Thoracic aorta (tissue), 2 donors: ENCODE measurements at regions not wholly inside any gene's neighbourhood (a gene's known extent, or its start where the extent isn't known, plus 50 kb on each side); places are given as distances from the start of the nearest gene placed in this dataset.

Source experiments
- ATAC-seq: fragments of 150-250 bp; one replicate; pipeline ENCODE4 v1.8.0; 2017; ENCODE audit warnings: low read depth; ENCODE audit not compliant: insufficient number of reproducible peaks, low FRiP score
- DNase-seq: peaks from one replicate; pipeline ENCODE4 v3.0.0-alpha.2; 2020; ENCODE audit warnings: low spot score
- H3K27ac ChIP-seq, 2 donors: fragments of 200-600 bp; sonication (generic); 1 replicate in 1 of 2; 2 replicates in 1 of 2; pipeline ENCODE4 v1.5.1; 2016; ENCODE audit warnings: mild to moderate bottlenecking in 2 of 2, moderate library complexity in 2 of 2
- H3K27me3 ChIP-seq: fragments of 200-600 bp; sonication (generic); replicated peaks from 2 replicates; pipeline ENCODE4 v1.6.0; 2016; ENCODE audit warnings: mild to moderate bottlenecking; ENCODE audit not compliant: insufficient read depth
- H3K36me3 ChIP-seq: fragments of 200-600 bp; sonication (generic); one replicate; pipeline ENCODE4 v1.5.1; 2016
- H3K4me1 ChIP-seq, 2 donors: fragments of 200-600 bp; sonication (generic); 1 replicate in 1 of 2; 2 replicates in 1 of 2; pipeline versions ENCODE4 v1.5.1 to v1.6.0; 2016; ENCODE audit warnings: low read depth in 2 of 2, mild to moderate bottlenecking in 1 of 2; ENCODE audit not compliant: control insufficient read depth in 1 of 2
- H3K4me3 ChIP-seq: fragments of 200-600 bp; sonication (generic); 2 replicates; pipeline ENCODE4 v1.5.1; 2016; ENCODE audit warnings: mild to moderate bottlenecking
- H3K9me3 ChIP-seq: fragments of 200-600 bp; sonication (generic); 2 replicates; pipeline ENCODE4 v1.5.1; 2016
- TF ChIP-seq, protein P1 (sequence below): fragments of 200-600 bp; sonication (generic); IDR thresholded peaks from one replicate; pipeline ENCODE4 v1.5.1; 2019; ENCODE audit warnings: antibody characterized with exemption

DNA sequence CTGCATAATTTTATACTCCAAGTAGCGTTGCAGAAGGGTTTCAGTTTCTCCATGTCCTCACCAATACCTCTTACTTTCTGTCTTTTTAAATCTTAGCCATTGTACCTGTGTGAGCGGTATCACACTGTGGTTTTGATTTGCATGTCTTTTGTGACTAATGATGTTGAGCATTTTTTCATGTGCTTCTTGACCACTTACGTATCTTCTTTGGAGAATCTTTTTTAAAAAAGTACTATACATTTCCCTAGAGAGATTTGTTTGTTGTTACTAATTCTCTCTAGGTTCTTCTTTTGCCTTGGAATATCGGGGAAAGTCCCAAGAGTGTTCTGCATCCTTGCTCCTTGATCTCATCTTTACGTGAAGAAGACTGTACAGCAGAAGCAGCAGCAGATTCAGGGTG is 81.8 kb upstream of the WARS2 start:
- ATAC-seq (no peak), DNase-seq (no peak)
- H3K27me3 ChIP-seq, result no peaks in the 10 kb centered on the region
- no peaks in the 10 kb centered on the region for H3K9me3 ChIP-seq
- H3K27ac ChIP-seq, result no peak overlapping the region
- TF ChIP-seq, protein P1, sequence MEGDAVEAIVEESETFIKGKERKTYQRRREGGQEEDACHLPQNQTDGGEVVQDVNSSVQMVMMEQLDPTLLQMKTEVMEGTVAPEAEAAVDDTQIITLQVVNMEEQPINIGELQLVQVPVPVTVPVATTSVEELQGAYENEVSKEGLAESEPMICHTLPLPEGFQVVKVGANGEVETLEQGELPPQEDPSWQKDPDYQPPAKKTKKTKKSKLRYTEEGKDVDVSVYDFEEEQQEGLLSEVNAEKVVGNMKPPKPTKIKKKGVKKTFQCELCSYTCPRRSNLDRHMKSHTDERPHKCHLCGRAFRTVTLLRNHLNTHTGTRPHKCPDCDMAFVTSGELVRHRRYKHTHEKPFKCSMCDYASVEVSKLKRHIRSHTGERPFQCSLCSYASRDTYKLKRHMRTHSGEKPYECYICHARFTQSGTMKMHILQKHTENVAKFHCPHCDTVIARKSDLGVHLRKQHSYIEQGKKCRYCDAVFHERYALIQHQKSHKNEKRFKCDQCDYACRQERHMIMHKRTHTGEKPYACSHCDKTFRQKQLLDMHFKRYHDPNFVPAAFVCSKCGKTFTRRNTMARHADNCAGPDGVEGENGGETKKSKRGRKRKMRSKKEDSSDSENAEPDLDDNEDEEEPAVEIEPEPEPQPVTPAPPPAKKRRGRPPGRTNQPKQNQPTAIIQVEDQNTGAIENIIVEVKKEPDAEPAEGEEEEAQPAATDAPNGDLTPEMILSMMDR, result no peak
- no peak overlapping the region for H3K4me3 ChIP-seq
- no peaks in the 10 kb centered on the region for H3K36me3 ChIP-seq
- no peaks in the 10 kb centered on the region for H3K4me1 ChIP-seq

DNA sequence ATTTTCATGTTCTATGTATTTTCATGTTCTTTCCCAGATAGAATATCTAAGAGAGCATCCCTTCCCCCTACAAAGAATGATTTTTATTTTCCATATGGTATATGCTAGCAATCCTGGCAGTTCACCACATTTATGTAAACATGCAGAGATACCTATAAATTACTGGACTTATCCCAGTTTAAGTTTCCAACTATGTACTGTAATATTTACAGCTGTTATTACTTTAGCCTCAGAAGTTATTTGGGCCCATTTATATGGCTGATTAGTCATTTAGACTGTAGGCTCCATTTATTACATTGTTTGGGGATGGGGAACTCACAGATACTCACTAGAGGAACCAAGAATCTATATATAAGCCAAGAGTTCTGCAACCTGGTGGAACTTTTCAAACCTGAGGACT is 84.8 kb upstream of the WARS2 start:
- Histone ChIP-seq H3K9me3 (no peaks in the 10 kb centered on the region), H3K27ac (no peak overlapping the region), H3K4me3 (no peak overlapping the region), H3K4me1 (no peaks in the 10 kb centered on the region), H3K36me3 (no peaks in the 10 kb centered on the region), H3K27me3 (no peaks in the 10 kb centered on the region)
- TF ChIP-seq, protein P1, result no peak
- DNase-seq, result no peak
- ATAC-seq, result no peak

DNA sequence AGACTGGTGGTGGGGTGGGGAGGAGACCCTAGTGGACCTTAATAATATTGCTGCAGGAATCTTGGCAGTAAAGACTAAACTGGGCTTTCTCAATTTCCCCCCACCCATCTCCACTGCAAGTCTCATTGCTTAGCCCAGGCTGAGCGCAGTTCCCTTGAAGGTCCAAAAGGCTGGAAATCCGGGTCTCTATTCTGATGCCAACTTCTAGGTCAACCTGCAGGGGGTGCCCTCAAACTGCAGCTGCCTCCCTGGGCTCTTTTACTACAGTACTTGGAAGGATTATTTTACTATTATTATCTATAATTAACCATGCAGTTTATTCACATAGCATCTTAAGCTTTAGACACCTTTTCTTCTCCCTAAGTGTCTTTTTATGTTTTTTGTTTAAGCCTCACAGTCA is 85.4 kb upstream of the WARS2 start:
- no peak overlapping the region for H3K27ac ChIP-seq
- no peaks in the 10 kb centered on the region for H3K27me3 ChIP-seq
- no peak overlapping the region for H3K4me3 ChIP-seq
- no peaks in the 10 kb centered on the region for H3K36me3 ChIP-seq
- ATAC-seq (no peak), DNase-seq (no peak)
- TF ChIP-seq, protein P1, result no peak
- no peaks in the 10 kb centered on the region for H3K9me3 ChIP-seq
- H3K4me1 ChIP-seq, result no peaks in the 10 kb centered on the region

- no peak overlapping the region for H3K27ac ChIP-seq
- no peaks in the 10 kb centered on the region for H3K4me1 ChIP-seq
- no peak for ATAC-seq
- H3K4me3 ChIP-seq, result no peak overlapping the region
- no peaks in the 10 kb centered on the region for H3K36me3 ChIP-seq
- no peak for DNase-seq
- TF ChIP-seq, protein P1, result no peak
- H3K27me3 ChIP-seq, result no peaks in the 10 kb centered on the region
- no peaks in the 10 kb centered on the region for H3K9me3 ChIP-seq
These were observed 85.9 kb upstream of the WARS2 start for GRCh38 chr1:119226321-119226720.

DNA sequence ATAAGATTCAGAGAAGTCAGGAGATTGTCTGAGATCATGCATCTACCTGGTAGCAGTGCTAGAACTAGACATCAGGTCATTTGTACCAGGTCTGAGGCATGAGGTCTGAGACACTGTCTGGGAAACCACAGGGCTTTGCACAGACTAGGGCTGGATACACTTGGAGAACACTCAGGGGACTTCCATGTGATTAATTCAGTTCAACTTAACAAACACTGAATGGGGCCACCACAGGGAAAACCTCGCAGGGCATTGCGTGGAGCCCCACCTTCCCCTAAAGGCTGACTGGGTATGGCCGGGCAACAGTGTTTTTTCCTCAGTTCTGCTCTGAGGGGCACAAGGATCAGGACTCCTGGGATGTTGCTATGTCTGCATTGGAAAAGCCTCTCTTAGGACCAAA is 86.5 kb upstream of the WARS2 start:
- TF ChIP-seq, protein P1, result no peak
- H3K9me3 ChIP-seq, result no peaks in the 10 kb centered on the region
- H3K36me3 ChIP-seq, result no peaks in the 10 kb centered on the region
- H3K4me3 ChIP-seq, result no peak overlapping the region
- no peak overlapping the region for H3K27ac ChIP-seq
- DNase-seq (no peak), ATAC-seq (no peak)
- no peaks in the 10 kb centered on the region for H3K4me1 ChIP-seq
- no peaks in the 10 kb centered on the region for H3K27me3 ChIP-seq
